ENCODE measurements at regions not wholly inside any gene's neighbourhood (a gene's known extent, or its start where the extent isn't known, plus 50 kb on each side); places are given as distances from the start of the nearest gene placed in this dataset.

DNA sequence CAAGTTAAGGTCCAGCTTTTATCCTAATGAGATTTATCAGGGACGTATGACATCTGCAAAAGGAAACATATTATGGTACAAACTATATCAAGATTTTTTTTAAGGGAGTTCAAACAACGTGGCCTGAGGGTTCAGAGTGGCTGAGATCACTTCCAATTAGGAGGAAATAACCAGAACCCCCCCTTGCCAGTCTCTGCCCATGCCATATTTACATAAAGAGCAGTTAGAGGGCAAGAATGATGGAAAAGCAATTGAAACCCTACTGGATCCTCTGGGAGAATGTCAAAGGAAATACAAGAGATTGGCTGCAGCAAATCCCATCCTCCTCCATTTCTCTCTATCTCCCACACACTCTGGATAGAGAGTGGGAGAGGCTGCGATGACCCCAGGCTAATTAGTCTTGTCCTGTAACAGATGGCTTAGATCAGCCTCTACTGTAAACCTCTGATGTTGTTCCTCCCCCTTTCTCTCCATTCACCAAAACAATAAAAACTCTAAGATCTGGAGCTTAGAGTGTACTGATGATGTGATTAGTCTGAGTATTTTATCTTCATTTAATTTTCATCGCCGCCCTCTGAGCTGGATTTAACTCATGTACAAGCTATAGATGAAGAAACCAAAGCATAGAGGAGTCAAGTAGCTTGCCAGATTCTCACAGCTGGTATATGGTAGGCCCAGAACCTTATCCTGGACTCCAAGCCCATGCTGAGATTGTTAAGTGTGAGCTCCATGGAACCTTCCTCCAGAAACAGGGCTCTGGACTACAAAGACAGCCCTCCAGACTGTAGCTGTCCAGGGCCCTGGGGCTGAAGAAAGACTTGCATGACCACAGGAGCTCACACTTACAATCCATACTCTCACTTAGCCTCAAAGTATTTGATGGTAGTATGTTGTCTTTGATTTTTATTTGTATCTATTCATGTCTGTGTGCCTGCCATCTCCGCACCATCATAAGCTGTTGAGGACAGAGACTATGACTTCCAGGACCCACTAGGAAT lies 54.1 kb upstream of the GNG2 start:
- TF ChIP-seq, protein P1, sequence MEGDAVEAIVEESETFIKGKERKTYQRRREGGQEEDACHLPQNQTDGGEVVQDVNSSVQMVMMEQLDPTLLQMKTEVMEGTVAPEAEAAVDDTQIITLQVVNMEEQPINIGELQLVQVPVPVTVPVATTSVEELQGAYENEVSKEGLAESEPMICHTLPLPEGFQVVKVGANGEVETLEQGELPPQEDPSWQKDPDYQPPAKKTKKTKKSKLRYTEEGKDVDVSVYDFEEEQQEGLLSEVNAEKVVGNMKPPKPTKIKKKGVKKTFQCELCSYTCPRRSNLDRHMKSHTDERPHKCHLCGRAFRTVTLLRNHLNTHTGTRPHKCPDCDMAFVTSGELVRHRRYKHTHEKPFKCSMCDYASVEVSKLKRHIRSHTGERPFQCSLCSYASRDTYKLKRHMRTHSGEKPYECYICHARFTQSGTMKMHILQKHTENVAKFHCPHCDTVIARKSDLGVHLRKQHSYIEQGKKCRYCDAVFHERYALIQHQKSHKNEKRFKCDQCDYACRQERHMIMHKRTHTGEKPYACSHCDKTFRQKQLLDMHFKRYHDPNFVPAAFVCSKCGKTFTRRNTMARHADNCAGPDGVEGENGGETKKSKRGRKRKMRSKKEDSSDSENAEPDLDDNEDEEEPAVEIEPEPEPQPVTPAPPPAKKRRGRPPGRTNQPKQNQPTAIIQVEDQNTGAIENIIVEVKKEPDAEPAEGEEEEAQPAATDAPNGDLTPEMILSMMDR (IDR thresholded peaks at IDR 0.05; ENCODE audit: low read depth, low read length), result no peak
- no peak overlapping the region for H3K4me3 ChIP-seq (ENCODE audit: low read depth, low read length)
- H3K9me3 ChIP-seq (ENCODE audit: severe bottlenecking), result peaks cover 3% of the 10 kb centered on the region
- no peaks in the 10 kb centered on the region for H3K36me3 ChIP-seq
- DNase-seq, result peak; percentile 68
- H3K27ac ChIP-seq, result peak overlapping the region; percentile 39
- H3K27me3 ChIP-seq (ENCODE audit: insufficient read depth, low read depth, severe bottlenecking), result no peaks in the 10 kb centered on the region

DNA sequence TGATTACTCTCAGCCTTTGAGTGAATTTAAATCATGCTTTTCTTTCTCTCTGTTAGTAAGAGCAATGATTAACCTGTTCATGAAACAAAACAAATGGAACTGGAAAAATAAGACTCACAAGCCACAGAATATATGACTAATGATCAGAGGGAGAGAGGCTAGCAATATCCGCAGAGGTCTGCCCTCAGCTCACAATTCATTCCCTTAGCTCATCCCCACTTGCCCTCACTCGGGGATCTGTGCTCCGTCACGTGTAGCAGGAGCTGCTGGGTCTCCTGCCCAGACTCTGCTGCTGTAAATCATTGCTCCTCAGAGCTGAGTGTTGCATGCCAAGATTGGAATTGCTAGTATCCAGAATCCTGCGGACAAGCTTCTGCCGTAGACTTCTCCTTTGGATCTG lies 53.1 kb upstream of the GNG2 start:
- peak; percentile 53 for DNase-seq

More for the DNA sequence above, 53.1 kb upstream of the GNG2 start:
- Histone ChIP-seq H3K27ac (no peak overlapping the region), H3K9me3 (ENCODE audit: severe bottlenecking) (peaks cover 3% of the 10 kb centered on the region), H3K36me3 (no peaks in the 10 kb centered on the region), H3K4me3 (ENCODE audit: low read depth, low read length) (no peak overlapping the region), H3K27me3 (ENCODE audit: insufficient read depth, low read depth, severe bottlenecking) (no peaks in the 10 kb centered on the region)
- TF ChIP-seq, protein P1 (IDR thresholded peaks at IDR 0.05; ENCODE audit: low read depth, low read length), result no peak

Measured in WERI-Rb-1 (cell line).